Calu3 (cell line): ENCODE measurements at regions not wholly inside any gene's neighbourhood (a gene's known extent, or its start where the extent isn't known, plus 50 kb on each side); places are given as distances from the start of the nearest gene placed in this dataset.

Experiments
- BruUV-seq: library from RNA; stranded (reverse); fragments of 400-500 nt; replicated peaks from 2 replicates; lab custom pipeline; 2021; lab: Mats Ljungman, UMichigan
- CTCF ChIA-PET: fragments of 300-600 bp; sonication (Branson Sonifier 250); formaldehyde crosslinking; loops from one replicate; lab custom pipeline; 2022; ENCODE audit warnings: antibody characterized with exemption; lab: Charles Lee
- DNase-seq: peaks from one replicate; pipeline ENCODE4 v3.0.0; 2022
- H3K27ac Mint-ChIP-seq: one replicate; pipeline ENCODE4 v1.8.0; 2022; ENCODE audit warnings: mixed read lengths; ENCODE audit not compliant: unreplicated experiment
- H3K27me3 Mint-ChIP-seq: one replicate; pipeline ENCODE4 v1.8.0; 2022; ENCODE audit warnings: mixed read lengths; ENCODE audit not compliant: unreplicated experiment
- H3K36me3 Mint-ChIP-seq: one replicate; pipeline ENCODE4 v1.8.0; 2022; ENCODE audit warnings: mild to moderate bottlenecking, moderate library complexity, mixed read lengths; ENCODE audit not compliant: insufficient read depth, unreplicated experiment
- H3K4me1 Mint-ChIP-seq: one replicate; pipeline ENCODE4 v1.8.0; 2022; ENCODE audit warnings: mild to moderate bottlenecking, low read depth, mixed read lengths; ENCODE audit not compliant: unreplicated experiment
- H3K4me3 Mint-ChIP-seq: one replicate; pipeline ENCODE4 v1.8.0; 2022; ENCODE audit warnings: mild to moderate bottlenecking, low read depth, moderate library complexity, mixed read lengths; ENCODE audit not compliant: unreplicated experiment
- H3K9me3 Mint-ChIP-seq: one replicate; pipeline ENCODE4 v1.8.0; 2022; ENCODE audit warnings: low read depth, mixed read lengths; ENCODE audit not compliant: unreplicated experiment
- CTCF ChIP-seq: fragments of 200-600 bp; IDR thresholded peaks from one replicate; pipeline ENCODE4 v1.8.0; 2022; ENCODE audit warnings: antibody characterized with exemption; ENCODE audit not compliant: unreplicated experiment
- intact Hi-C: fragments of 100-400 bp; cut with micrococcal nuclease; formaldehyde crosslinking; loops from one replicate; pipeline ENCODE4 v1.10.0; 2022; ENCODE audit not compliant: unreplicated experiment

DNA sequence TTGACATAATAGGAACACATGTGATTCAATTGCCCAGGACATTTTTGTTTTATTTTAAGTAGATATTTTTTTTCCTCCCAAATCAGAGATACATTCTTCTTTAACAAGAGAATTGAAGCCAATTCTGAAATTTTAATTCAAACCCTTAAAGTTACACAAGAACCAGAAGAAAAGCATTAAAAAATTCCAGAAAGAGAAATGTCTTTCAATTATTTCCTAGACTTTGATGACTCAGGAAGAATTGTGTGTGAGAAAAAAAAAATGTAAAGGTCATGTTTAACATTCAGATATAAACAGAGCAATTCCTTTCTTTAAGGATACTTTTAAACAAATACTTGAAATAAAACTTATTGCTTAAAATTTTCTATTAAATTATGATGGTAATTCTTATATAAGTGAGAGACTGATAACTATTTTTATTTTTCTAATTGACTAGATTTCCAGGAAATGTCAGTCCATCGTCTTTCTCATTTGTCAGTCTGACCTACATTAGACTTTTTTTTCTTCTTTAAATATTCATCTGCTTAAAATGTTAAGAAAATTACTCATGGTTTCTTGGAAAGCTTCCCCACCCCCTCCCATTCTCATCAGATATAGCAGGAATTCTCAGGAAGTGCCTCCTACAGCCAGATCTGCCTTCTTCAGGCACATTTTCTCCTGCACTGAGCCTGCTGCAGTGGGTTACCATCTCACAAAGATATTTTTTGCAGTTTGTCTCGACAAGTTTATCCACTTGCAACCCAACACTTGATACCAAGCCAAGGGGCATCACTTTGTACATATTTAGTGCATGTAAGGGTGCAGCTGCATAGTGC lies 261.8 kb upstream of the CBLB start:
- BruUV-seq: no TSS peak
- no peak for TF ChIP-seq CTCF
- Mint-ChIP-seq H3K9me3 (no peaks in the 10 kb centered on the region), H3K4me1 (no peaks in the 10 kb centered on the region), H3K36me3 (no peaks in the 10 kb centered on the region), H3K27me3 (no peaks in the 10 kb centered on the region), H3K4me3 (no peak overlapping the region), H3K27ac (no peak overlapping the region)
- intact Hi-C loops: no loop called here
- no peak for DNase-seq
- CTCF ChIA-PET: no interaction called here

- Mint-ChIP-seq H3K4me1 (peaks cover 8% of the 10 kb centered on the region), H3K27ac (no peak overlapping the region), H3K36me3 (no peaks in the 10 kb centered on the region), H3K9me3 (no peaks in the 10 kb centered on the region), H3K27me3 (no peaks in the 10 kb centered on the region), H3K4me3 (no peak overlapping the region)
- TF ChIP-seq CTCF: no peak
- BruUV-seq: no TSS peak
- CTCF ChIA-PET: no interaction called here
- intact Hi-C loops: no loop called here
- DNase-seq: no peak
Measured at GRCh38 chr3:106135451-106136160, 266.8 kb upstream of the CBLB start.

GRCh38 chr3:106139826-106140225 lies 271.0 kb upstream of the CBLB start:
- BruUV-seq: no TSS peak
- intact Hi-C loops: no loop called here
- Mint-ChIP-seq H3K4me3 (no peak overlapping the region), H3K9me3 (no peaks in the 10 kb centered on the region), H3K27me3 (no peaks in the 10 kb centered on the region), H3K4me1 (peaks cover 8% of the 10 kb centered on the region), H3K36me3 (no peaks in the 10 kb centered on the region), H3K27ac (no peak overlapping the region)
- CTCF ChIA-PET: no interaction called here
- no peak for DNase-seq
- no peak for TF ChIP-seq CTCF

- H3K27ac Mint-ChIP-seq: no peak overlapping the region
- peaks cover 8% of the 10 kb centered on the region for H3K4me1 Mint-ChIP-seq
- H3K4me3 Mint-ChIP-seq: no peak overlapping the region
- no peak for DNase-seq
- no peaks in the 10 kb centered on the region for H3K36me3 Mint-ChIP-seq
- no peaks in the 10 kb centered on the region for H3K9me3 Mint-ChIP-seq
- intact Hi-C loops: no loop called here
- TF ChIP-seq CTCF: no peak
- BruUV-seq: no TSS peak
- no peaks in the 10 kb centered on the region for H3K27me3 Mint-ChIP-seq
- CTCF ChIA-PET: no interaction called here
Measured at GRCh38 chr3:106140431-106140830, 271.6 kb upstream of the CBLB start.
